ENCODE measurements at regions not wholly inside any gene's neighbourhood (a gene's known extent, or its start where the extent isn't known, plus 50 kb on each side); places are given as distances from the start of the nearest gene placed in this dataset.

GRCh38 chr4:81912376-81913030, 440.8 kb upstream of the RASGEF1B start:
- no peak for TF ChIP-seq EZH2 (IDR thresholded peaks at IDR 0.05; ENCODE audit: low read length, missing control alignments)
- no peak for TF ChIP-seq CTCF (conservative IDR thresholded peaks at IDR 0.05 in 1 of 2, IDR thresholded peaks at IDR 0.05 in 1 of 2; ENCODE audit: low read depth in 1 of 2, low read length in 2 of 2)
